OCI-LY3 (cell line): ENCODE measurements at regions not wholly inside any gene's neighbourhood (a gene's known extent, or its start where the extent isn't known, plus 50 kb on each side); places are given as distances from the start of the nearest gene placed in this dataset.
A peak's percentile ranks its signal among the peaks of the same experiment; 100 is the strongest.

Experiments
- CTCF ChIP-seq: fragments of 200-600, 300-600 bp; sonication (generic); IDR thresholded peaks from 2 replicates; pipeline ENCODE4 v1.5.1; 2014; ENCODE audit warnings: antibody characterized with exemption, low read length, low read depth
- EZH2phosphoT487 ChIP-seq: fragments of 200-600 bp; shearing (Covaris generic); IDR thresholded peaks from 2 replicates; pipeline ENCODE4 v1.6.1; 2018; ENCODE audit warnings: antibody characterized with exemption, mixed run types, low read depth

- TF ChIP-seq CTCF (peak; percentile 30), EZH2phosphoT487 (no peak)
Observed at GRCh38 chr18:42141439-42141838, 186.4 kb downstream of the PIK3C3 start.
